ENCODE measurements at regions not wholly inside any gene's neighbourhood (a gene's known extent, or its start where the extent isn't known, plus 50 kb on each side); places are given as distances from the start of the nearest gene placed in this dataset.
"Not testable (repeated sequence)": the region's sequence is repeated elsewhere in the genome, so short reads cannot be mapped to it uniquely, and the experiment has no call there.

- intact Hi-C loops (cut with micrococcal nuclease) = no loop called here
These were observed 727.9 kb upstream of the DIAPH2 start for GRCh38 chrX:95956745-95957144.

GRCh38 chrX:95973456-95974095, 711.1 kb upstream of the DIAPH2 start:
- intact Hi-C loops (cut with micrococcal nuclease) = not testable (repeated sequence)

- intact Hi-C loops (cut with micrococcal nuclease) = no loop called here
These were observed 710.6 kb upstream of the DIAPH2 start for GRCh38 chrX:95974096-95974470.

- intact Hi-C loops (cut with micrococcal nuclease) = no loop called here
These were observed 709.8 kb upstream of the DIAPH2 start for GRCh38 chrX:95974890-95975289.

GRCh38 chrX:95995583-95995982, 689.1 kb upstream of the DIAPH2 start:
- intact Hi-C loops (cut with micrococcal nuclease) = no loop called here

- intact Hi-C loops (cut with micrococcal nuclease) = no loop called here
These were observed 688.3 kb upstream of the DIAPH2 start for GRCh38 chrX:95996294-95996693.

GRCh38 chrX:96002431-96002830, 682.2 kb upstream of the DIAPH2 start:
- intact Hi-C loops (cut with micrococcal nuclease) = no loop called here

- intact Hi-C loops (cut with micrococcal nuclease) = no loop called here
These were observed 680.3 kb upstream of the DIAPH2 start for GRCh38 chrX:96004386-96004785.

- intact Hi-C loops (cut with micrococcal nuclease) = no loop called here
These were observed 678.4 kb upstream of the DIAPH2 start for GRCh38 chrX:96006281-96006680.

- intact Hi-C loops (cut with micrococcal nuclease) = no loop called here
These were observed 657.2 kb upstream of the DIAPH2 start for GRCh38 chrX:96027407-96027806.

GRCh38 chrX:96052078-96052477, 632.6 kb upstream of the DIAPH2 start:
- intact Hi-C loops (cut with micrococcal nuclease) = no loop called here

- intact Hi-C loops (cut with micrococcal nuclease) = no loop called here
These were observed 602.8 kb upstream of the DIAPH2 start for GRCh38 chrX:96081891-96082290.

GRCh38 chrX:96094616-96095015, 590.0 kb upstream of the DIAPH2 start:
- intact Hi-C loops (cut with micrococcal nuclease) = no loop called here

- intact Hi-C loops (cut with micrococcal nuclease) = no loop called here
These were observed 586.2 kb upstream of the DIAPH2 start for GRCh38 chrX:96098471-96098870.

- intact Hi-C loops (cut with micrococcal nuclease) = no loop called here
These were observed 581.6 kb upstream of the DIAPH2 start for GRCh38 chrX:96102997-96103396.

- intact Hi-C loops (cut with micrococcal nuclease) = no loop called here
These were observed 572.0 kb upstream of the DIAPH2 start for GRCh38 chrX:96112689-96113088.

- intact Hi-C loops (cut with micrococcal nuclease) = no loop called here
These were observed 558.5 kb upstream of the DIAPH2 start for GRCh38 chrX:96126182-96126581.

GRCh38 chrX:96128058-96128457, 556.6 kb upstream of the DIAPH2 start:
- intact Hi-C loops (cut with micrococcal nuclease) = not testable (repeated sequence)

GRCh38 chrX:96140796-96141195, 543.8 kb upstream of the DIAPH2 start:
- intact Hi-C loops (cut with micrococcal nuclease) = no loop called here

- intact Hi-C loops (cut with micrococcal nuclease) = no loop called here
These were observed 537.0 kb upstream of the DIAPH2 start for GRCh38 chrX:96147681-96148080.

- intact Hi-C loops (cut with micrococcal nuclease) = no loop called here
These were observed 514.0 kb upstream of the DIAPH2 start for GRCh38 chrX:96170626-96171025.

GRCh38 chrX:96176921-96177320, 507.7 kb upstream of the DIAPH2 start:
- intact Hi-C loops (cut with micrococcal nuclease) = no loop called here

GRCh38 chrX:96181605-96182004, 503.0 kb upstream of the DIAPH2 start:
- intact Hi-C loops (cut with micrococcal nuclease) = no loop called here

GRCh38 chrX:96182366-96182765, 502.3 kb upstream of the DIAPH2 start:
- intact Hi-C loops (cut with micrococcal nuclease) = no loop called here

Measured in T-helper 2 cell treated with Interferon-gamma antibody and Interleukin-4, amounts not matched to agents 100 ng/mL and 5 ng/mL, for 36 hours (primary cell).